ENCODE measurements at regions not wholly inside any gene's neighbourhood (a gene's known extent, or its start where the extent isn't known, plus 50 kb on each side); places are given as distances from the start of the nearest gene placed in this dataset.

DNA sequence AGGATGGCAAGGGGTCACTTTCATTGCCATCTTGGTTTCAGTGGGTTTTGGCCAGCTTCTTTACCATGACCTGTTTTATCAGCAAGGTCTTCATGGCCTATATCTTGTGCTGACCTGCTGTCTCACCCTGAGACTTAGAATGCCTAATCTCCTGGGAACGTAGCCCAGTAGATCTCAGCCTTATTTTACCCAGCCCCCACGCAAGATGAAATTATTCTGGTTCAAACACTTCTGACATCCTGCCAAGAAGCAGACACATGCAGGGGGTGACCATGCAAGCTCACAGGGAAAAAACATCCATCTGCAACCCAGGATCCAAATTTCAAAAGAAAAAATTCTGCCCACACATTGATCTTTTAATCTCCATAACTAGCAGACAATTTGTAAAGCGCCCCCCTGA lies 88.4 kb upstream of the EEPD1 start:
- ChIA-PET CTCF (ENCODE audit: low intra/inter-chr PET ratio) (no interaction called here), POLR2A (no interaction called here)
- H2AFZ ChIP-seq (ENCODE audit: low read depth, low read length), result no peak overlapping the region
- no peaks in the 10 kb centered on the region for H3K4me1 ChIP-seq (replicated peaks in 1 of 2; ENCODE audit: control insufficient read depth in 2 of 2, insufficient read depth in 2 of 2, low read length in 2 of 2)
- no peak for FAIRE-seq
- BruUV-seq (replicated peaks), result no TSS peak
- no peak for ATAC-seq
- H3K27ac ChIP-seq (ENCODE audit: extremely low read depth, low read depth, low read length), result no peak overlapping the region
- H3K27me3 ChIP-seq (ENCODE audit: control insufficient read depth in 2 of 2, insufficient read depth in 2 of 2, low read length in 2 of 2), result peaks cover 0 to 11% of the 10 kb centered on the region in 2 experiments; a peak in 3 of 5 replicates
- no peaks in the 10 kb centered on the region for H3K9me1 ChIP-seq (ENCODE audit: control insufficient read depth, insufficient read depth, low read length)
- no peaks in the 10 kb centered on the region for H3K36me3 ChIP-seq (ENCODE audit: control insufficient read depth, insufficient read depth, low read length)
- H4K20me1 ChIP-seq (replicated peaks; ENCODE audit: control insufficient read depth, insufficient read depth, low read length), result no peaks in the 10 kb centered on the region
- H3K79me2 ChIP-seq (ENCODE audit: control insufficient read depth, insufficient read depth, low read length), result no peaks in the 10 kb centered on the region
- WGBS (ENCODE audit: insufficient coverage, low coverage, missing lambda C conversion rate), result 0% methylated on average over 3 of the region's 3 CpGs
- H3K4me2 ChIP-seq (ENCODE audit: insufficient read depth, low read length), result no peak overlapping the region; the same call in 1 of the 2 replicates
- peaks cover 2% of the 10 kb centered on the region; the same call in 1 of the 2 replicates for H3K9me3 ChIP-seq (replicated peaks; ENCODE audit: control insufficient read depth, insufficient read depth, low read depth, low read length)
- intact Hi-C loops (cut with micrococcal nuclease) (no loop called here), in situ Hi-C loops (cut with MboI) (no loop called here)
- TF ChIP-seq MAZ (CRISPR knock-in tag; conservative IDR thresholded peaks at IDR 0.05 in 1 of 2, IDR thresholded peaks at IDR 0.05 in 1 of 2) (no peak), ZNF699 (CRISPR knock-in tag; IDR thresholded peaks at IDR 0.05; ENCODE audit: insufficient replicate concordance) (no peak), TEAD1 (CRISPR knock-in tag; IDR thresholded peaks at IDR 0.05) (no peak), ATF1 (CRISPR knock-in tag; IDR thresholded peaks at IDR 0.05) (no peak), ATF1 (tag; IDR thresholded peaks at IDR 0.05) (no peak), STAT5B (CRISPR knock-in tag; IDR thresholded peaks at IDR 0.05) (no peak), JUNB (CRISPR knock-in tag; conservative IDR thresholded peaks at IDR 0.05) (no peak), ZNF24 (IDR thresholded peaks at IDR 0.05) (no peak)
- TF ChIP-seq, protein P1, sequence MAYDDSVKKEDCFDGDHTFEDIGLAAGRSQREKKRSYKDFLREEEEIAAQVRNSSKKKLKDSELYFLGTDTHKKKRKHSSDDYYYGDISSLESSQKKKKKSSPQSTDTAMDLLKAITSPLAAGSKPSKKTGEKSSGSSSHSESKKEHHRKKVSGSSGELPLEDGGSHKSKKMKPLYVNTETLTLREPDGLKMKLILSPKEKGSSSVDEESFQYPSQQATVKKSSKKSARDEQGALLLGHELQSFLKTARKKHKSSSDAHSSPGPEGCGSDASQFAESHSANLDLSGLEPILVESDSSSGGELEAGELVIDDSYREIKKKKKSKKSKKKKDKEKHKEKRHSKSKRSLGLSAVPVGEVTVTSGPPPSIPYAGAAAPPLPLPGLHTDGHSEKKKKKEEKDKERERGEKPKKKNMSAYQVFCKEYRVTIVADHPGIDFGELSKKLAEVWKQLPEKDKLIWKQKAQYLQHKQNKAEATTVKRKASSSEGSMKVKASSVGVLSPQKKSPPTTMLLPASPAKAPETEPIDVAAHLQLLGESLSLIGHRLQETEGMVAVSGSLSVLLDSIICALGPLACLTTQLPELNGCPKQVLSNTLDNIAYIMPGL (CRISPR knock-in tag; IDR thresholded peaks at IDR 0.05), result no peak
- TF ChIP-seq, protein P2, sequence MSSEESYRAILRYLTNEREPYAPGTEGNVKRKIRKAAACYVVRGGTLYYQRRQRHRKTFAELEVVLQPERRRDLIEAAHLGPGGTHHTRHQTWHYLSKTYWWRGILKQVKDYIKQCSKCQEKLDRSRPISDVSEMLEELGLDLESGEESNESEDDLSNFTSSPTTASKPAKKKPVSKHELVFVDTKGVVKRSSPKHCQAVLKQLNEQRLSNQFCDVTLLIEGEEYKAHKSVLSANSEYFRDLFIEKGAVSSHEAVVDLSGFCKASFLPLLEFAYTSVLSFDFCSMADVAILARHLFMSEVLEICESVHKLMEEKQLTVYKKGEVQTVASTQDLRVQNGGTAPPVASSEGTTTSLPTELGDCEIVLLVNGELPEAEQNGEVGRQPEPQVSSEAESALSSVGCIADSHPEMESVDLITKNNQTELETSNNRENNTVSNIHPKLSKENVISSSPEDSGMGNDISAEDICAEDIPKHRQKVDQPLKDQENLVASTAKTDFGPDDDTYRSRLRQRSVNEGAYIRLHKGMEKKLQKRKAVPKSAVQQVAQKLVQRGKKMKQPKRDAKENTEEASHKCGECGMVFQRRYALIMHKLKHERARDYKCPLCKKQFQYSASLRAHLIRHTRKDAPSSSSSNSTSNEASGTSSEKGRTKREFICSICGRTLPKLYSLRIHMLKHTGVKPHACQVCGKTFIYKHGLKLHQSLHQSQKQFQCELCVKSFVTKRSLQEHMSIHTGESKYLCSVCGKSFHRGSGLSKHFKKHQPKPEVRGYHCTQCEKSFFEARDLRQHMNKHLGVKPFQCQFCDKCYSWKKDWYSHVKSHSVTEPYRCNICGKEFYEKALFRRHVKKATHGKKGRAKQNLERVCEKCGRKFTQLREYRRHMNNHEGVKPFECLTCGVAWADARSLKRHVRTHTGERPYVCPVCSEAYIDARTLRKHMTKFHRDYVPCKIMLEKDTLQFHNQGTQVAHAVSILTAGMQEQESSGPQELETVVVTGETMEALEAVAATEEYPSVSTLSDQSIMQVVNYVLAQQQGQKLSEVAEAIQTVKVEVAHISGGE (CRISPR knock-in tag; IDR thresholded peaks at IDR 0.05), result no peak
- DNase-seq (ENCODE audit: extremely low read depth in 1 of 4, low spot score in 3 of 4), result no peak
- no peak overlapping the region for H3K9ac ChIP-seq (ENCODE audit: insufficient read depth in 1 of 2, low read depth in 2 of 2, low read length in 2 of 2)
- no peak overlapping the region for H3K4me3 ChIP-seq
